ENCODE measurements at regions not wholly inside any gene's neighbourhood (a gene's known extent, or its start where the extent isn't known, plus 50 kb on each side); places are given as distances from the start of the nearest gene placed in this dataset.

GRCh38 chr2:122681626-122682025, 926.2 kb downstream of the TSN start:
- H3K27me3 ChIP-seq, result no peaks in the 10 kb centered on the region
- intact Hi-C loops (cut with DNase I; ENCODE audit: low total_unique reads), result no loop called here
- no peak overlapping the region for H3K27ac ChIP-seq
- no peak for TF ChIP-seq CTCF (IDR thresholded peaks at IDR 0.05)
- H3K4me1 ChIP-seq, result no peaks in the 10 kb centered on the region
- H3K9me3 ChIP-seq, result no peaks in the 10 kb centered on the region
- DNase-seq, result no peak
- H3K36me3 ChIP-seq, result no peaks in the 10 kb centered on the region
- H3K4me3 ChIP-seq, result no peak overlapping the region

GRCh38 chr2:122682356-122682755, 926.9 kb downstream of the TSN start:
- DNase-seq, result no peak
- Histone ChIP-seq H3K4me3 (no peak overlapping the region), H3K36me3 (no peaks in the 10 kb centered on the region), H3K27ac (no peak overlapping the region), H3K9me3 (no peaks in the 10 kb centered on the region), H3K27me3 (no peaks in the 10 kb centered on the region), H3K4me1 (no peaks in the 10 kb centered on the region)
- no peak for TF ChIP-seq CTCF (IDR thresholded peaks at IDR 0.05)
- intact Hi-C loops (cut with DNase I; ENCODE audit: low total_unique reads), result no loop called here

- Histone ChIP-seq H3K27me3 (no peaks in the 10 kb centered on the region), H3K27ac (no peak overlapping the region), H3K4me1 (no peaks in the 10 kb centered on the region), H3K4me3 (no peak overlapping the region), H3K9me3 (no peaks in the 10 kb centered on the region), H3K36me3 (no peaks in the 10 kb centered on the region)
- intact Hi-C loops (cut with DNase I; ENCODE audit: low total_unique reads), result no loop called here
- TF ChIP-seq CTCF (IDR thresholded peaks at IDR 0.05), result no peak
- DNase-seq, result no peak
Observed at GRCh38 chr2:122683018-122683417, 927.6 kb downstream of the TSN start.

- H3K27me3 ChIP-seq, result no peaks in the 10 kb centered on the region
- no peak for DNase-seq
- H3K4me3 ChIP-seq, result no peak overlapping the region
- TF ChIP-seq CTCF (IDR thresholded peaks at IDR 0.05), result no peak
- no peak overlapping the region for H3K27ac ChIP-seq
- intact Hi-C loops (cut with DNase I; ENCODE audit: low total_unique reads), result no loop called here
- no peaks in the 10 kb centered on the region for H3K4me1 ChIP-seq
- no peaks in the 10 kb centered on the region for H3K36me3 ChIP-seq
- no peaks in the 10 kb centered on the region for H3K9me3 ChIP-seq
Observed at GRCh38 chr2:122692400-122693083, 937.1 kb downstream of the TSN start.

- no peak for TF ChIP-seq CTCF (IDR thresholded peaks at IDR 0.05)
- Histone ChIP-seq H3K27me3 (no peaks in the 10 kb centered on the region), H3K4me1 (no peaks in the 10 kb centered on the region), H3K4me3 (no peak overlapping the region), H3K36me3 (no peaks in the 10 kb centered on the region), H3K27ac (no peak overlapping the region), H3K9me3 (no peaks in the 10 kb centered on the region)
- intact Hi-C loops (cut with DNase I; ENCODE audit: low total_unique reads), result no loop called here
- no peak for DNase-seq
Observed at GRCh38 chr2:122697415-122697814, 942.0 kb downstream of the TSN start.

DNA sequence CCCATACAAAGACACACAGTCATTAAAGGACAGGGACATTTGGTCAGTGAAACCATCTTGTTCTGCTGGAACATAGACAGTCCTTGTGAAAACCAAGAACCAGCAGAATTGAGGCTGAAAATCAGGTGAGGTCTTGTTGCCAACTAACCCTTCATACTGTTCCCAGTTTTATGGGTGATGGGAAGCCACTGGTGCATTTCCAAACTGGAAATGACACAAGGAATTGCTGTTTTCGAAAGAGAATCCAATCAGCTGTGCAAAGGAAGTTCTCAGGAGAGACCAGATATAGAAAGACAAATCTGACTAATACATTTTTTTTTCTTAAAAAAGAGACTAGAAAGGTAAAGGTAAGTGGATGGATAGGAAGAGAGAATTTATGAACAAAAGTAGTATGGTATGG, 948.2 kb downstream of the TSN start:
- H3K27me3 ChIP-seq, result no peaks in the 10 kb centered on the region
- TF ChIP-seq CTCF (IDR thresholded peaks at IDR 0.05), result no peak
- H3K9me3 ChIP-seq, result no peaks in the 10 kb centered on the region

More for the DNA sequence above, 948.2 kb downstream of the TSN start:
- DNase-seq, result no peak
- intact Hi-C loops (cut with DNase I; ENCODE audit: low total_unique reads), result no loop called here
- Histone ChIP-seq H3K4me1 (no peaks in the 10 kb centered on the region), H3K27ac (no peak overlapping the region), H3K4me3 (no peak overlapping the region), H3K36me3 (no peaks in the 10 kb centered on the region)
